B cell (primary cell): ENCODE measurements at regions not wholly inside any gene's neighbourhood (a gene's known extent, or its start where the extent isn't known, plus 50 kb on each side); places are given as distances from the start of the nearest gene placed in this dataset.
"Not testable (repeated sequence)": the region's sequence is repeated elsewhere in the genome, so short reads cannot be mapped to it uniquely, and the experiment has no call there.

Source experiments
- EZH2 ChIP-seq: IDR thresholded peaks from 2 replicates; pipeline ENCODE4 v1.6.1; 2012; ENCODE audit warnings: borderline replicate concordance, low read depth, mild to moderate bottlenecking, moderate library complexity, low read length; ENCODE audit not compliant: insufficient read depth, poor library complexity, severe bottlenecking
- TF ChIP-seq, protein P1 (sequence below): fragments of 200-600 bp; IDR thresholded peaks from one replicate; pipeline ENCODE4 v1.8.0; 2022; ENCODE audit warnings: antibody characterized with exemption, mild to moderate bottlenecking

DNA sequence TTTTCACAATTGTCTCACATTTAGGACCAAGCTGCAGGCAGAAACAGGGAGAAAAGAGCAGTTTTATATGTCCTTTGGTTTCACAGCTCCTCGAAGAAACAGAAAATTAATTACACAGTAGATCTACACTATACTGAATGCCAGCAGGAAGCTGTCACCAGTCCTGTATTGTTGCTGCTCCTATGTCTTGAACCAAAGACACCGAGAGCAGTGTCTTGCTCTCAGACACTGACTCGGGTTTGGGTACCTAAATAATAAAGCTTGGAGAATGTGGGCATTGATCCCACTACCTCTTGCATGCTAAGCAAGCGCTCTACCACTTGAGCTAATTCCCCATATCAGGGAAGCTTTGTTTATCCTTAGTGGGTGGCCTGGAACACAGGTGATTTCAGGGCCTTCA lies 168.4 kb upstream of the ZNF322 start:
- TF ChIP-seq, protein P1, sequence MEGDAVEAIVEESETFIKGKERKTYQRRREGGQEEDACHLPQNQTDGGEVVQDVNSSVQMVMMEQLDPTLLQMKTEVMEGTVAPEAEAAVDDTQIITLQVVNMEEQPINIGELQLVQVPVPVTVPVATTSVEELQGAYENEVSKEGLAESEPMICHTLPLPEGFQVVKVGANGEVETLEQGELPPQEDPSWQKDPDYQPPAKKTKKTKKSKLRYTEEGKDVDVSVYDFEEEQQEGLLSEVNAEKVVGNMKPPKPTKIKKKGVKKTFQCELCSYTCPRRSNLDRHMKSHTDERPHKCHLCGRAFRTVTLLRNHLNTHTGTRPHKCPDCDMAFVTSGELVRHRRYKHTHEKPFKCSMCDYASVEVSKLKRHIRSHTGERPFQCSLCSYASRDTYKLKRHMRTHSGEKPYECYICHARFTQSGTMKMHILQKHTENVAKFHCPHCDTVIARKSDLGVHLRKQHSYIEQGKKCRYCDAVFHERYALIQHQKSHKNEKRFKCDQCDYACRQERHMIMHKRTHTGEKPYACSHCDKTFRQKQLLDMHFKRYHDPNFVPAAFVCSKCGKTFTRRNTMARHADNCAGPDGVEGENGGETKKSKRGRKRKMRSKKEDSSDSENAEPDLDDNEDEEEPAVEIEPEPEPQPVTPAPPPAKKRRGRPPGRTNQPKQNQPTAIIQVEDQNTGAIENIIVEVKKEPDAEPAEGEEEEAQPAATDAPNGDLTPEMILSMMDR, result not testable (repeated sequence)
- TF ChIP-seq EZH2, result not testable (repeated sequence)
